Ishikawa (cell line): ENCODE measurements at regions not wholly inside any gene's neighbourhood (a gene's known extent, or its start where the extent isn't known, plus 50 kb on each side); places are given as distances from the start of the nearest gene placed in this dataset.

Source experiments
- CEBPB ChIP-seq: IDR thresholded peaks from 2 replicates; pipeline ENCODE4 v1.6.1; 2012
- CREB1 ChIP-seq: IDR thresholded peaks from 2 replicates; pipeline ENCODE4 v1.6.1; 2012; ENCODE audit warnings: low read depth
- EGR1 ChIP-seq: IDR thresholded peaks from 2 replicates; pipeline ENCODE4 v1.6.1; 2012
- EP300 ChIP-seq: IDR thresholded peaks from 2 replicates; pipeline ENCODE4 v1.6.1; 2012; ENCODE audit warnings: borderline replicate concordance
- FOXM1 ChIP-seq: IDR thresholded peaks from 2 replicates; pipeline ENCODE4 v1.6.1; 2012; ENCODE audit warnings: low read depth, borderline replicate concordance
- NFIC ChIP-seq: IDR thresholded peaks from 2 replicates; pipeline ENCODE4 v1.6.1; 2012
- RAD21 ChIP-seq: IDR thresholded peaks from 2 replicates; pipeline ENCODE4 v1.6.1; 2012; ENCODE audit warnings: low read depth
- TAF1 ChIP-seq: IDR thresholded peaks from 2 replicates; pipeline ENCODE4 v1.6.1; 2012; ENCODE audit warnings: low read depth, mild to moderate bottlenecking
- TCF12 ChIP-seq: IDR thresholded peaks from 2 replicates; pipeline ENCODE4 v1.6.1; 2012; ENCODE audit warnings: low read depth
- TEAD4 ChIP-seq: IDR thresholded peaks from 2 replicates; pipeline ENCODE4 v1.6.1; 2012
- YY1 ChIP-seq: IDR thresholded peaks from 2 replicates; pipeline ENCODE4 v1.6.1; 2012; ENCODE audit warnings: low read depth
- ZBTB7A ChIP-seq: IDR thresholded peaks from 2 replicates; pipeline ENCODE4 v1.6.1; 2012; ENCODE audit warnings: low read depth
- TF ChIP-seq, protein P1 (sequence below): IDR thresholded peaks from 2 replicates; pipeline ENCODE4 v1.6.1; 2012
- TF ChIP-seq, protein P2 (sequence below): IDR thresholded peaks from 2 replicates; pipeline ENCODE4 v1.6.1; 2012; ENCODE audit warnings: low read depth, mild to moderate bottlenecking
- TF ChIP-seq, protein P3 (sequence below): IDR thresholded peaks from 2 replicates; pipeline ENCODE4 v1.6.1; 2012

DNA sequence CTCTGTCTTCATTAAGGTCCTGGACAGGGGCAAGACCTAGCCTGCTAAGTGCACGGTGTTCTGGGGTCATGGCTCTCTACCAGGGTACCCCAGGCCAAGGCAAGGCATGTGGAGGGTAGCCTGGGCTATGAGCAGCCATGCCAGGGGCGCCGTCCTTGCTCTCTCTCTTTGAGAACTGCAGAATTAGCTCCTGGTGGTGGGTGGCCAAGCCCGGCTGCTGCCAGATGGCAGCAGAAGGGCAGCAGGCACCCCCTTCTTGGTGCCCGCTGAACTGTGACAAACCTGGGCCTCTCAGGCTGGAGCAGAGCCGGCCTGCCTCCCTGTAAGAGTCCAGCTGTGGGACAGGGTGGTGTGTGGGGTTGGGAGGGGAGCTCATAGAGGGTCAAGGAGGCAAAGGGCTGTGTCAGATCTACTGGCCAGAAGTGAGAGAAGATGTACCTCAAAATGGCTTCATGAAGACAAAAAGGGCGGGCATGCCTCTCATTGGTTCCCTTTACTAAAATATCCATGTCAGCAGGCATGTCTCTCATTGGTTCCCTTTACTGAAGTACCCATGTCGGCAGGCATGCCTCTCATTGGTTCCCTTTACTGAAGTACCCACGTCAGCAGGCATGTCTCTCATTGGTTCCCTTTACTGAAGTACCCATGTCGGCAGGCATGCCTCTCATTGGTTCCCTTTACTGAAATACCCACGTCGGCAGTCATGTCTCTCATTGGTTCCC, 81.7 kb upstream of the SDK2 start:
- TF ChIP-seq RAD21 (no peak), CEBPB (no peak), EGR1 (no peak), TCF12 (no peak), TAF1 (no peak), NFIC (no peak), ZBTB7A (no peak), YY1 (no peak), EP300 (no peak), CREB1 (no peak), TEAD4 (no peak), FOXM1 (no peak)
- TF ChIP-seq, protein P1, sequence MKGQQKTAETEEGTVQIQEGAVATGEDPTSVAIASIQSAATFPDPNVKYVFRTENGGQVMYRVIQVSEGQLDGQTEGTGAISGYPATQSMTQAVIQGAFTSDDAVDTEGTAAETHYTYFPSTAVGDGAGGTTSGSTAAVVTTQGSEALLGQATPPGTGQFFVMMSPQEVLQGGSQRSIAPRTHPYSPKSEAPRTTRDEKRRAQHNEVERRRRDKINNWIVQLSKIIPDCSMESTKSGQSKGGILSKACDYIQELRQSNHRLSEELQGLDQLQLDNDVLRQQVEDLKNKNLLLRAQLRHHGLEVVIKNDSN, result no peak
- TF ChIP-seq, protein P2, sequence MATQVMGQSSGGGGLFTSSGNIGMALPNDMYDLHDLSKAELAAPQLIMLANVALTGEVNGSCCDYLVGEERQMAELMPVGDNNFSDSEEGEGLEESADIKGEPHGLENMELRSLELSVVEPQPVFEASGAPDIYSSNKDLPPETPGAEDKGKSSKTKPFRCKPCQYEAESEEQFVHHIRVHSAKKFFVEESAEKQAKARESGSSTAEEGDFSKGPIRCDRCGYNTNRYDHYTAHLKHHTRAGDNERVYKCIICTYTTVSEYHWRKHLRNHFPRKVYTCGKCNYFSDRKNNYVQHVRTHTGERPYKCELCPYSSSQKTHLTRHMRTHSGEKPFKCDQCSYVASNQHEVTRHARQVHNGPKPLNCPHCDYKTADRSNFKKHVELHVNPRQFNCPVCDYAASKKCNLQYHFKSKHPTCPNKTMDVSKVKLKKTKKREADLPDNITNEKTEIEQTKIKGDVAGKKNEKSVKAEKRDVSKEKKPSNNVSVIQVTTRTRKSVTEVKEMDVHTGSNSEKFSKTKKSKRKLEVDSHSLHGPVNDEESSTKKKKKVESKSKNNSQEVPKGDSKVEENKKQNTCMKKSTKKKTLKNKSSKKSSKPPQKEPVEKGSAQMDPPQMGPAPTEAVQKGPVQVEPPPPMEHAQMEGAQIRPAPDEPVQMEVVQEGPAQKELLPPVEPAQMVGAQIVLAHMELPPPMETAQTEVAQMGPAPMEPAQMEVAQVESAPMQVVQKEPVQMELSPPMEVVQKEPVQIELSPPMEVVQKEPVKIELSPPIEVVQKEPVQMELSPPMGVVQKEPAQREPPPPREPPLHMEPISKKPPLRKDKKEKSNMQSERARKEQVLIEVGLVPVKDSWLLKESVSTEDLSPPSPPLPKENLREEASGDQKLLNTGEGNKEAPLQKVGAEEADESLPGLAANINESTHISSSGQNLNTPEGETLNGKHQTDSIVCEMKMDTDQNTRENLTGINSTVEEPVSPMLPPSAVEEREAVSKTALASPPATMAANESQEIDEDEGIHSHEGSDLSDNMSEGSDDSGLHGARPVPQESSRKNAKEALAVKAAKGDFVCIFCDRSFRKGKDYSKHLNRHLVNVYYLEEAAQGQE, result no peak
- TF ChIP-seq, protein P3, sequence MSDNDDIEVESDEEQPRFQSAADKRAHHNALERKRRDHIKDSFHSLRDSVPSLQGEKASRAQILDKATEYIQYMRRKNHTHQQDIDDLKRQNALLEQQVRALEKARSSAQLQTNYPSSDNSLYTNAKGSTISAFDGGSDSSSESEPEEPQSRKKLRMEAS, result no peak

DNA sequence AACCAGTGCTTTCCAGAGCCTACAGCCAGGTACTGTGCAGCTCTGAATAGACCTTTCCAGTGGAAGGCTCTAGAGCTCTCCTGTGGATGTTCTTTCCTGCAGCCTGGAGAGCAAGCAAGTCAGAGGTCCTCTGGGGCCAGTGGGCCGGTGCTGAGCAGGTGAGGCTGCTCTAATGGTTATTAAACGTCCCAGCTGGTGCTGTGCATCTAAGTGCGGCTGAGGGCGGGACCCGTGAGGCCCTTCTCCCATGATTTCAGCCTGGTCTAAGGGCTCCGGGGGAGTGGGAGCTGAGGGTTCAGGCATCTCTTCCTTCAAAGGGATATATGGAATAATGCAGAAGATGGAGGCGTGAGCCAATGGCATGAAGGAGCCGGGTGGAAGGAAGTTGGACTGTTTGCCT, 83.7 kb upstream of the SDK2 start:
- TF ChIP-seq, protein P1, result no peak
- no peak for TF ChIP-seq CREB1
- no peak for TF ChIP-seq NFIC
- TF ChIP-seq, protein P3, result no peak
- TF ChIP-seq, protein P2, result no peak
- no peak for TF ChIP-seq TAF1
- TF ChIP-seq EP300, result no peak
- no peak for TF ChIP-seq ZBTB7A
- TF ChIP-seq TCF12, result no peak
- no peak for TF ChIP-seq RAD21
- TF ChIP-seq TEAD4, result no peak
- TF ChIP-seq FOXM1, result no peak
- TF ChIP-seq CEBPB, result no peak
- TF ChIP-seq EGR1, result no peak
- TF ChIP-seq YY1, result no peak

DNA sequence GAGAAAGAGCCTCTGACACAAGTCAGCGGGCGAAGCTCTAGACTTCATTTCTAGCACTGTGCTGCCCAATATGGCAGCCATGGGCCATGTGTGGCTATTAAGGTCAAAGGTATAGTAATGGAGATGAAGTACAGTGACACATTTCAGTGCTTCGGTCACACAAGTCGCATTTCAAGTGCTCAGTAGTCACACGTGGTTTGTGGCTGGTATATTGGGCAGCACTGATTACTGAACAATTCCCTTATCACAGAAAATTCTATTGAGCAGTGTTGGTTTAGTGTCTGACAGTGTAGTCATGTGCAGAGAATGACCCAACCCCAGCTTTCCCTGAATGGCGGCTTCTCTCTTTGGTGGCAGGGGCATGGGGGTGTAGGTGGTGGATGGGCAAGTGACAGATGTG, 84.9 kb upstream of the SDK2 start:
- TF ChIP-seq EGR1 (no peak), TEAD4 (no peak), ZBTB7A (no peak), YY1 (no peak), CREB1 (no peak), NFIC (no peak), CEBPB (no peak), FOXM1 (no peak), EP300 (no peak), RAD21 (no peak), TAF1 (no peak), TCF12 (no peak)
- TF ChIP-seq, protein P1, result no peak
- TF ChIP-seq, protein P3, result no peak
- TF ChIP-seq, protein P2, result no peak
